Mucosa of rectum (tissue), 2 donors: ENCODE measurements at regions not wholly inside any gene's neighbourhood (a gene's known extent, or its start where the extent isn't known, plus 50 kb on each side); places are given as distances from the start of the nearest gene placed in this dataset.

Experiments
- H3K27ac ChIP-seq, 2 donors: one replicate each; pipeline ENCODE4 v1.7.0; 2013; ENCODE audit warnings: inconsistent platforms in 2 of 2, low read depth in 2 of 2, low read length in 2 of 2
- H3K27me3 ChIP-seq, 2 donors: one replicate each; pipeline ENCODE4 v1.7.0; 2013; ENCODE audit warnings: low read length in 2 of 2; ENCODE audit not compliant: control insufficient read depth in 2 of 2, insufficient read depth in 2 of 2
- H3K36me3 ChIP-seq, 2 donors: one replicate each; pipeline ENCODE4 v1.7.0; 2013; ENCODE audit warnings: low read length in 2 of 2; ENCODE audit not compliant: control insufficient read depth in 2 of 2, insufficient read depth in 2 of 2
- H3K4me1 ChIP-seq, 2 donors: one replicate each; pipeline ENCODE4 v1.7.0; 2013; ENCODE audit warnings: low read length in 2 of 2, mild to moderate bottlenecking in 1 of 2; ENCODE audit not compliant: control insufficient read depth in 2 of 2, insufficient read depth in 2 of 2
- H3K4me3 ChIP-seq, 2 donors: one replicate each; pipeline ENCODE4 v1.7.0; 2013; ENCODE audit warnings: low read length in 2 of 2
- H3K9ac ChIP-seq, 2 donors: one replicate each; pipeline ENCODE4 v1.7.0; 2013; ENCODE audit warnings: low read length in 2 of 2, low read depth in 1 of 2, mild to moderate bottlenecking in 1 of 2
- H3K9me3 ChIP-seq, 2 donors: one replicate each; pipeline ENCODE4 v1.7.0; 2013; ENCODE audit warnings: low read length in 2 of 2; ENCODE audit not compliant: control insufficient read depth in 2 of 2
- donor health status: healthy.
- donor health status: Normal muscosa, but diverticular disease.

DNA sequence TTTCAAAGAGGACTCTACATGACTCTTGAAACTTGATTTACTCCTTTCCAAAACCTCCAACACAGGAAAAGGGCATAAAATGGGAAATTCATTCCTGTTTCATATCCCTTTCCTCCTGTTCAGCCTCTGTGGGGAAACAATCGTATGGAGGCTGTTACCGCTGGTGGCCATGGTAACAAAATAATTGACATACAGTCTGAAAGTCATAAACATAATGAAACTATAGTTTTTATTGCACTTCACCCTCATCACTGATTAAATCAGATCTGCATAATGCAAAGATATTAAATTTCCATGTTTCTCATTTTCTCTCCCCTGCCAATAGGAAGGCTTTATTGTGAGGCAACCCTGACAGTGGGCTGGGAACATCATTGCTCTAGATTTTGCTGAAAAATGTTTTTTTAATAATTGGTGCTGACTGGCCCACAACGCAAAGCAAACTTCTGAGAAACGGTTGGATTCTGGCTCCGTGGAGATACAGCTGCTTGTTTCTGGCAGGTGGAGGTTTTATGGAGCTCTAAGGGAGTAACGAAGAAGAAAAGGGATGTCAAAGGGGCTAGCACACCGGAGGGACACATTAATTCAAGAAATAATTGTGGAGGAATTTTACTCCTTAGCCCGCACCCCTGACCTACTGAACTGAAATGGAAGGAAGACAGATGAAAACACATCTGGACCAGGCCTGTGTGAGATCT lies 154.2 kb upstream of the SHISA6 start:
- Histone ChIP-seq H3K27me3 (no peaks in the 10 kb centered on the region), H3K9ac (no peak overlapping the region), H3K4me3 (no peak overlapping the region), H3K9me3 (no peaks in the 10 kb centered on the region), H3K4me1 (peaks cover 1 to 7% of the 10 kb centered on the region in 2 donors), H3K36me3 (no peaks in the 10 kb centered on the region), H3K27ac (no peak overlapping the region)

DNA sequence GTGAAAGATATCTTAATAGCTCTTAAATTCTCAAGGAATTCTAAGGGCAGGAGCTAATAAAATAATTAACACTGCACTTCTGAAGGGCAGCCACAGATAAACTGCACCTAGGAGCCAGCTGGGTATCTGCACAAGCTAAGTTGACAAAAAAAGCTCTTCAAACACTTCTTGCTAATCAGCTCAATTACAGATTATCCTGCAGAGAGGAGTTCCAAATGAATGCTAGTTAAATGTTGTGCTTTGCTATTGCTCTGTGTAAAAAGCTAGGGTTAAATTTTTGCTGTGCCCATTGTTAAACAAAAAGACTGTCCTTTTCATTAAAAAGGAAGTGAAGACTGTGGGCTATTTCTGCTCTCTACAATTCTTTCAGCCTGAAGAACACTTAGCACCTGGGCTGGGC lies 158.5 kb upstream of the SHISA6 start:
- Histone ChIP-seq H3K9ac (no peak overlapping the region), H3K36me3 (no peaks in the 10 kb centered on the region), H3K27ac (no peak overlapping the region), H3K27me3 (no peaks in the 10 kb centered on the region), H3K4me1 (peaks cover 5 to 10% of the 10 kb centered on the region in 2 donors), H3K4me3 (no peak overlapping the region), H3K9me3 (no peaks in the 10 kb centered on the region)

DNA sequence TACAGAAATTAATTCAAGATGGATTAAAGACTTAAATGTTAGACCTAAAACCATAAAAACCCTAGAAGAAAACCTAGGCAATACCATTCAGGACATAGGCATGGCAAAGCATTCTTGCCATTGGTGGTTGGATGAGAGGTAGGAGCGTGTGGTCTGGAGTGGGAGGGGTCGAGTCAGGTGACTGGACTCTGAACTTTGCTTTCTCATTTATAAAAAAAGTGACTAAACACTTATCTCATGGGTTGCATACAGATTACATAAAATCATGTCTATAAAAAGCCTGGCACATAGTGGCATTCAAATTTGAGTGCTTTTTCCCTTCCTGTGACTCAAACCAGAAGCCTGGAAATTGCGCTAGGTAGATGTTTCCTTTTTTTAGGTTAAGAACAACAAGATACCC lies 159.7 kb upstream of the SHISA6 start:
- no peaks in the 10 kb centered on the region for H3K9me3 ChIP-seq
- no peak overlapping the region for H3K27ac ChIP-seq
- peak overlapping the region in 1 of 2 donors; percentile 13 for H3K4me3 ChIP-seq

DNA sequence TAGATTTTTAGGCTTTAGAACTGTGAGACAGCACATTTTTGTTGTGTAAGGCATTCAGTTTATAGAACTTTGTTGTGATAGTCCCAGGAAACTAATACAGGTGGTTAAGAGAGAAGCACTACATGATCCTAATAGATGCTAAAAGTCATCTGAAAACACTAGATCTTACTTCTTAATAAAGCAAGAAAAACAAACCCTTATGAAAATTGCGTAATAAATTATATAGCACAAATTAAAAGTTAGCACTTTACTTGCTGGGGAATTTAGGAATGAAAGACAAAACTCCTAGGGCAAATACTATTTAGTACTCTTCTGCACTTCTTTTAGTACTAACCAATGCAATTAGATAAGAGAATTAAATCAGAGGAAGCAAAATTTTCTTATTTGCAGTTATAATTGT lies 163.3 kb upstream of the SHISA6 start:
- no peak overlapping the region for H3K9ac ChIP-seq
- peaks cover 5 to 6% of the 10 kb centered on the region in 2 donors for H3K4me1 ChIP-seq
- H3K4me3 ChIP-seq, result no peak overlapping the region
- H3K27me3 ChIP-seq, result no peaks in the 10 kb centered on the region
- no peaks in the 10 kb centered on the region for H3K36me3 ChIP-seq
- H3K9me3 ChIP-seq, result no peaks in the 10 kb centered on the region
- H3K27ac ChIP-seq, result no peak overlapping the region

More for the DNA sequence above, 159.7 kb upstream of the SHISA6 start:
- Histone ChIP-seq H3K9ac (no peak overlapping the region), H3K4me1 (peaks cover 5 to 8% of the 10 kb centered on the region in 2 donors), H3K27me3 (no peaks in the 10 kb centered on the region), H3K36me3 (no peaks in the 10 kb centered on the region)

DNA sequence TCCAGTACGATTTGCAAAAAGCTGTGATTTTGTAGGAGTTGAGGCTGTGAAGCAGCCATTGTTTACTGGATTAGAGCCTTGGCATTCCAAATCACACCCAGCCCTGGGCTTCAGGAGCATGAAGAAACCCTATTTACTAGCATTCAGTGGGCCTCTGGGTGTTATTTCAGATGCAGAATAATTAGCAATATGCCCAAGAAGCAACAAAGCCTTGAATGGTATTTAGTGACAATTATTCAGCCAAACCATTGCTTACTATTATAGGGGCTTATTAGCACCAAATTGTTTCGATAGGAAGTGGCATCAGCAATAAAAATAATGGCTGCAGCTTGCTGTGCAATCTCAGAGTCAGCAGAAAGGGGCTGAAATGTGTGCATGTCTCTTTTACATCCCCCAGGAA lies 166.6 kb upstream of the SHISA6 start:
- Histone ChIP-seq H3K4me3 (no peak overlapping the region), H3K9ac (no peak overlapping the region), H3K9me3 (no peaks in the 10 kb centered on the region), H3K27me3 (no peaks in the 10 kb centered on the region), H3K27ac (no peak overlapping the region), H3K36me3 (no peaks in the 10 kb centered on the region), H3K4me1 (no peaks in the 10 kb centered on the region)

DNA sequence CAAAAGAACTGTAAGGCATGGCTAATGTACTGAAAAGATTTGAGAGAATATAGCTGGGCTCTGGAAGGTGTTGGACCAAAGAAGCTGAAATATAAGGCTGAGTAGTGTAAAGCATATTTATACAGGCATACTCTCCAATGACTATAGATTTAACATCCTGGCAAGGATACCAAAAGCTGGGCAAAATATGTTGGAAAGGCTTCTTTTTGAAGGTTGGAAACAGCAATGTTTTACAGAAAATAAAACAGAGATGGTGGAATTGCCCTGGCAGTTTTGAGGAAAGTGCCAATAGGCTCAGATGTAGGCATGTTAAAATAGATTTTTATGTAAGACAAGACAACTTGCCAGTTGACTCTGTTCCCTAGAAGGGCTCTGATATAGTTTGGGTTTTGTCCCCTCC lies 184.1 kb upstream of the SHISA6 start:
- Histone ChIP-seq H3K4me3 (no peak overlapping the region), H3K36me3 (no peaks in the 10 kb centered on the region), H3K9me3 (no peaks in the 10 kb centered on the region), H3K4me1 (no peaks in the 10 kb centered on the region), H3K27me3 (no peaks in the 10 kb centered on the region), H3K9ac (no peak overlapping the region), H3K27ac (no peak overlapping the region)

DNA sequence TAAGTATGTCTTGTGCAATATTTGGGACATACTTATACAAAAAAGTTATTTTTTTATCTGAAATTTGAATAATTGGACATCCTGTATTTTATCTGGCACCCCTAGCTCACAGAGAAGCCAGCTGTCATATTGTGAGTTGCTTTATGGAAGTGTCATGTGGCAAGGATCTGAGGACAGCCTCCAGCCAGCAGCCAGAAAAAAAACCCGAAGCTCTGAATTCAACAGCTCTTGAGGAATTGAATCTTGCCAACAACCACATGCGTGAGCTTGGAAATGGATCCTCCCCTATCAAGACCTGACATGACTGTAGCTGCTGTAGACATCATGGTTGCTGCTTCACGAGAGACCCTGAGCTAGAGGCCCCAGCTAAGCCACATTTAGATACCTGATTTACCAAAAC lies 187.2 kb upstream of the SHISA6 start:
- Histone ChIP-seq H3K4me1 (no peaks in the 10 kb centered on the region), H3K27ac (no peak overlapping the region), H3K36me3 (no peaks in the 10 kb centered on the region), H3K4me3 (no peak overlapping the region), H3K27me3 (no peaks in the 10 kb centered on the region), H3K9ac (no peak overlapping the region), H3K9me3 (no peaks in the 10 kb centered on the region)

DNA sequence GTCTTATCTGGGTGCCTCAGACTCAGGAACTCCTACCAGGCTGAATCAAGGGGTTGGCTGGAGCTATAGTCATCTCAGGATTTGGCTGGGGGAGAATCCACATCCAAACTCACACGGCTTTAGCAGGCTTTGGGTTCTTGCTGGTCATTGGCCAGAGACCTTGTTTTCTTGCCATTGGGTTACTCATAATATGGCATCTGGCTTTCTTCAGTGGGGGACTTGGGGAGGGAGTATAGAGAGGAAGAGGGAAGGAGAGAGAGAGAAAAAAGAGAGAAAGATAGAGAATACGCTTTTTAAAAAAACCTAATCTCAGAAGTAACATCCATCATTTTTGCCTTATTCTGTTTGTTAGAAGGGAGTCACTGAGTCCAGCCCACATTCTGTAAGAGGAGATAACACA lies 191.5 kb upstream of the SHISA6 start:
- Histone ChIP-seq H3K4me3 (no peak overlapping the region), H3K27me3 (no peaks in the 10 kb centered on the region), H3K9me3 (no peaks in the 10 kb centered on the region), H3K27ac (no peak overlapping the region), H3K4me1 (no peaks in the 10 kb centered on the region), H3K36me3 (no peaks in the 10 kb centered on the region), H3K9ac (no peak overlapping the region)

DNA sequence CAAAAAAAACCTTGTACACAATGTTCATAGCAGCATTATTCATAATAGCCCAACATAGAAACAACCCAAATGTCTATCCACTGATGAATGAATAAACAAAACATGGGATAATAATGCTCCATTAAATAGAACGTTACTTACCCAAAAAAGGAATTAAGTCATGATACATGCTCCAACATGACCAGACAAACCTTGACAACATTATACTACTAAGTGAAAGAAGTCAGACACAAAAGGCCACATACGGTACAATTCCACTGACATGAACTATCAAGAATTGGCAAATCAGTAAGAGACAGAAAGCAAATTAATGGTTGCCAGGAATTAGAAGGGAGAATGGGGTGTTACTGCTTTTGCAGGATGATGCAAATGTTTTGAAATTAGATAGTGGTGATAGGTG lies 193.8 kb upstream of the SHISA6 start:
- no peak overlapping the region for H3K4me3 ChIP-seq
- no peaks in the 10 kb centered on the region for H3K9me3 ChIP-seq
- H3K27ac ChIP-seq, result no peak overlapping the region

DNA sequence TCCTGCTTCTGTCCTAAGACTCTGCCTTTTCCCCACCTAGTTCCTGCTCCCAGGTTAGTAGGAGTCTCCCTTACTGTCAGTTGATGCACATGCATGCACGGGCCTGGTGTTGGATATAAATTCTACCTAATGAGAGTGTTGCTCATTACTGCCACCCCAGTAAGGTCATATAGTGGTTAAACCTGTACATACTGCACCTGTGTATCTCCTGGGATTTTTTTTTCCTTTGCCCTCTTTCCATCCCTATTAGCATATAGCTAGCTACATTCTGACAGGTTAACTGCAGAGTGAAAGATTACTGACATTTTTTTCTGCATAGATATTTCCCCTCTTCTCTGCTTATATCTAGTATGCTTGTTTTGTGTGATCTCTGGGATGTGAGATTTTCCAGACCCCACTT lies 201.5 kb upstream of the PIRT start:
- Histone ChIP-seq H3K27me3 (no peaks in the 10 kb centered on the region), H3K4me1 (no peaks in the 10 kb centered on the region), H3K36me3 (no peaks in the 10 kb centered on the region), H3K9me3 (peaks cover 0 to 5% of the 10 kb centered on the region in 2 donors), H3K27ac (no peak overlapping the region), H3K9ac (no peak overlapping the region), H3K4me3 (no peak overlapping the region)

More for the DNA sequence above, 193.8 kb upstream of the SHISA6 start:
- H3K9ac ChIP-seq, result no peak overlapping the region
- no peaks in the 10 kb centered on the region for H3K36me3 ChIP-seq
- no peaks in the 10 kb centered on the region for H3K27me3 ChIP-seq
- no peaks in the 10 kb centered on the region for H3K4me1 ChIP-seq

DNA sequence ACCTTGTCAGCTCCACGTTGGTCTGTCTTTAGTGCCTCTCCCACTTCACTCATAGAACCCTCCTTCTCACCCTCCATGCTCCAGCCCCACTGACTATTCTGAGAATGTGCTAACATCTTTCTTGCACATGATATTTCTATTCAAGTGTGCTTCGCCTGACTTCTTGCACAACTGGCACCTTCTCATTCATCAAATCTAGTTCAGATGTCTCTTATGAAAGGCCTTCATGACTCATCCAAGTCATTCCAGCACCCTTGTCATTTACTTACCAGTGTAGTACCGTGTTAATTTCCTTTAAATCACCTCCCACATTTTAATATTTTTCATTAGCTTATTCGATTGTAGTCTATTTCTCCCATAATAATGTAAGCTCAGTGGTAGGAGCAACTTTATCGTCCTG lies 197.8 kb upstream of the PIRT start:
- Histone ChIP-seq H3K27ac (no peak overlapping the region), H3K4me1 (no peaks in the 10 kb centered on the region)

More for the DNA sequence above, 197.8 kb upstream of the PIRT start:
- Histone ChIP-seq H3K4me3 (no peak overlapping the region), H3K27me3 (no peaks in the 10 kb centered on the region), H3K36me3 (no peaks in the 10 kb centered on the region), H3K9me3 (no peaks in the 10 kb centered on the region), H3K9ac (no peak overlapping the region)
